H1 (cell line): ENCODE measurements at regions not wholly inside any gene's neighbourhood (a gene's known extent, or its start where the extent isn't known, plus 50 kb on each side); places are given as distances from the start of the nearest gene placed in this dataset.

Source experiments
- CHD2 ChIP-seq: IDR thresholded peaks from 2 replicates; pipeline ENCODE4 v1.6.1; 2012; ENCODE audit warnings: low read length, improper control_type of control experiment
- CREB1 ChIP-seq: IDR thresholded peaks from 2 replicates; pipeline ENCODE4 v1.6.1; 2012; ENCODE audit warnings: inconsistent platforms
- CTCF ChIP-seq, 3 experiments: IDR thresholded peaks; 1 replicate in 2 of 3; 2 replicates in 1 of 3; pipeline versions ENCODE4 v1.5.1 to v1.6.1; 2011; ENCODE audit warnings: low read length in 3 of 3, mild to moderate bottlenecking in 3 of 3, inconsistent platforms in 2 of 3, low read depth in 1 of 3, moderate library complexity in 1 of 3; ENCODE audit not compliant: insufficient read depth in 1 of 3; ENCODE audit errors: control extremely low read depth in 1 of 3
- GTF2F1 ChIP-seq: IDR thresholded peaks from 2 replicates; pipeline ENCODE4 v1.6.1; 2012; ENCODE audit warnings: low read depth, low read length, improper control_type of control experiment, borderline replicate concordance
- HDAC6 ChIP-seq: IDR thresholded peaks from one replicate; pipeline ENCODE4 v1.7.1; 2012; ENCODE audit warnings: low read depth, mild to moderate bottlenecking, inconsistent platforms, low read length, moderate library complexity
- NANOG ChIP-seq: IDR thresholded peaks from 2 replicates; pipeline ENCODE4 v1.6.1; 2011; ENCODE audit warnings: low read length, low read depth, mild to moderate bottlenecking, inconsistent platforms; ENCODE audit not compliant: insufficient read depth, poor library complexity, severe bottlenecking
- POLR2A ChIP-seq, 2 experiments: IDR thresholded peaks; 1 replicate in 1 of 2; 2 replicates in 1 of 2; pipeline ENCODE4 v1.6.1; 2011; ENCODE audit warnings: low read depth in 2 of 2, low read length in 2 of 2, mild to moderate bottlenecking in 2 of 2; ENCODE audit errors: control extremely low read depth in 1 of 2
- POLR2AphosphoS5 ChIP-seq: IDR thresholded peaks from 2 replicates; pipeline ENCODE4 v1.6.1; 2011; ENCODE audit warnings: low read depth, low read length
- RFX5 ChIP-seq: IDR thresholded peaks from 2 replicates; pipeline ENCODE4 v1.6.1; 2011; ENCODE audit warnings: low read depth, low read length, improper control_type of control experiment, borderline replicate concordance
- RNF2 ChIP-seq: fragments of 200-900, 300-1000 bp; sonication (generic); IDR thresholded peaks from 2 replicates; pipeline ENCODE4 v1.7.1; 2016; ENCODE audit warnings: borderline replicate concordance, low read depth, mild to moderate bottlenecking, antibody characterized with exemption, low read length; ENCODE audit not compliant: poor library complexity, severe bottlenecking; ENCODE audit errors: missing control alignments
- SIX5 ChIP-seq: IDR thresholded peaks from 2 replicates; pipeline ENCODE4 v1.6.1; 2011; ENCODE audit warnings: mild to moderate bottlenecking, low read depth, low read length
- ZNF274 ChIP-seq: IDR thresholded peaks from 2 replicates; pipeline ENCODE4 v1.7.0; 2012; ENCODE audit warnings: low read length, borderline replicate concordance; ENCODE audit errors: extremely low read depth

- TF ChIP-seq RFX5 (no peak), CTCF (IDR thresholded peaks at IDR 0.05; ENCODE audit: control extremely low read depth in 1 of 3, insufficient read depth in 1 of 3, low read depth in 1 of 3, low read length in 3 of 3) (no peak), CREB1 (no peak), GTF2F1 (no peak), POLR2A (IDR thresholded peaks at IDR 0.05; ENCODE audit: control extremely low read depth in 1 of 2, low read depth in 2 of 2, low read length in 2 of 2) (no peak), SIX5 (no peak), RNF2 (no peak), POLR2AphosphoS5 (no peak), CHD2 (no peak), ZNF274 (no peak), NANOG (no peak), HDAC6 (no peak)
These were observed 78.6 kb upstream of the PRICKLE2 start for GRCh38 chr3:64303881-64304280.
